Upper lobe of left lung (tissue), 6 donors: ENCODE measurements at regions not wholly inside any gene's neighbourhood (a gene's known extent, or its start where the extent isn't known, plus 50 kb on each side); places are given as distances from the start of the nearest gene placed in this dataset.

Experiments
- ATAC-seq, 2 donors: fragments of 200-7000 bp; cut with Tn5 transposase; one replicate each; pipeline ENCODE4 v1.9.1; 2022; ENCODE audit warnings: mild to moderate bottlenecking in 2 of 2, moderate library complexity in 2 of 2; ENCODE audit not compliant: low FRiP score in 2 of 2
- DNase-seq, 2 donors: peaks; one replicate each; pipeline ENCODE4 v3.0.0-alpha.2; 2019 to 2020
- H3K27ac ChIP-seq, 4 donors: fragments of 200-600 bp; sonication (generic); one replicate each; pipeline ENCODE4 v1.5.1; 2016 to 2019
- H3K27me3 ChIP-seq, 4 donors: fragments of 200-600 bp; sonication (generic); one replicate each; pipeline ENCODE4 v1.5.1; 2017 to 2019
- H3K36me3 ChIP-seq, 4 donors: fragments of 200-600 bp; sonication (generic); one replicate each; pipeline ENCODE4 v1.5.1; 2016 to 2019
- H3K4me1 ChIP-seq, 4 donors: fragments of 200-600 bp; sonication (generic); one replicate each; pipeline ENCODE4 v1.5.1; 2018 to 2019
- H3K4me3 ChIP-seq, 4 donors: fragments of 200-600 bp; sonication (generic); one replicate each; pipeline ENCODE4 v1.5.1; 2017 to 2019; ENCODE audit warnings: mild to moderate bottlenecking in 2 of 4, moderate library complexity in 1 of 4
- H3K9me3 ChIP-seq, 4 donors: fragments of 200-600 bp; sonication (generic); one replicate each; pipeline ENCODE4 v1.5.1; 2018 to 2019
- CTCF ChIP-seq, 6 experiments: fragments of 450-650 bp in 4 of 6; fragments of 200-600 bp in 2 of 6; sonication (generic) in 2 of 6; IDR thresholded peaks; one replicate each; pipeline ENCODE4 v1.5.1; 2016 to 2019; ENCODE audit warnings: antibody characterized with exemption in 6 of 6
- EP300 ChIP-seq, 4 donors: sonication (generic); formaldehyde crosslinking; IDR thresholded peaks; one replicate each; pipeline ENCODE4 v1.5.1; 2017; ENCODE audit warnings: antibody characterized with exemption in 4 of 4, control low read depth in 2 of 4
- POLR2A ChIP-seq, 4 donors: fragments of 450-650 bp; IDR thresholded peaks; one replicate each; pipeline ENCODE4 v1.5.1; 2016 to 2017; ENCODE audit warnings: antibody characterized with exemption in 4 of 4, mild to moderate bottlenecking in 2 of 4
- POLR2AphosphoS5 ChIP-seq, 2 donors: sonication (generic); formaldehyde crosslinking; IDR thresholded peaks; one replicate each; pipeline ENCODE4 v1.5.1; 2017; ENCODE audit warnings: antibody characterized with exemption in 2 of 2
- WGBS, 2 donors: methylation state at CpG; one replicate each; pipeline ENCODE4 v1.1.5; 2017 to 2018; 5-methylcytosine and 5-hydroxymethylcytosine counted together
- donor health status: DM: no; HTN: no; CAD: no; lungs with moderate emphysema.
- donor health status: DM: no; HTN: yes; CAD: no; lungs with severe emphysema.

- WGBS, 2 donors: 63 to 78% methylated on average over 3 of the region's 3 CpGs
- no peaks in the 10 kb centered on the region for H3K4me1 ChIP-seq
- ATAC-seq (no peak), DNase-seq (no peak)
- no peaks in the 10 kb centered on the region for H3K27me3 ChIP-seq
- no peaks in the 10 kb centered on the region for H3K9me3 ChIP-seq
- no peaks in the 10 kb centered on the region for H3K36me3 ChIP-seq
- TF ChIP-seq EP300 (IDR thresholded peaks at IDR 0.05) (no peak), POLR2AphosphoS5 (IDR thresholded peaks at IDR 0.05) (no peak), POLR2A (IDR thresholded peaks at IDR 0.05) (no peak), CTCF (IDR thresholded peaks at IDR 0.05) (no peak)
- H3K4me3 ChIP-seq: no peak overlapping the region
- H3K27ac ChIP-seq: no peak overlapping the region
Observed at GRCh38 chr13:107808389-107808788, 406.9 kb downstream of the LIG4 start.

- ATAC-seq (no peak), DNase-seq (no peak)
- H3K4me1 ChIP-seq: no peaks in the 10 kb centered on the region
- no peak overlapping the region for H3K27ac ChIP-seq
- 48 to 52% methylated on average over 3 of the region's 3 CpGs for WGBS, 2 donors
- H3K9me3 ChIP-seq: no peaks in the 10 kb centered on the region
- no peak overlapping the region for H3K4me3 ChIP-seq
- TF ChIP-seq POLR2AphosphoS5 (IDR thresholded peaks at IDR 0.05) (no peak), EP300 (IDR thresholded peaks at IDR 0.05) (no peak), CTCF (IDR thresholded peaks at IDR 0.05) (no peak), POLR2A (IDR thresholded peaks at IDR 0.05) (no peak)
- H3K27me3 ChIP-seq: no peaks in the 10 kb centered on the region
- no peaks in the 10 kb centered on the region for H3K36me3 ChIP-seq
Observed at GRCh38 chr13:107807306-107808073, 407.8 kb downstream of the LIG4 start.

GRCh38 chr13:107806726-107807125, 408.6 kb downstream of the LIG4 start:
- WGBS, 2 donors: 77 to 79% methylated on average over 2 of the region's 2 CpGs
- no peak for DNase-seq
- no peak overlapping the region for H3K27ac ChIP-seq

GRCh38 chr13:107803822-107804495, 411.4 kb downstream of the LIG4 start:
- Histone ChIP-seq H3K27me3 (no peaks in the 10 kb centered on the region), H3K27ac (no peak overlapping the region), H3K36me3 (no peaks in the 10 kb centered on the region), H3K9me3 (no peaks in the 10 kb centered on the region), H3K4me1 (no peaks in the 10 kb centered on the region), H3K4me3 (no peak overlapping the region)
- 78 to 81% methylated on average over 7 of the region's 7 CpGs for WGBS, 2 donors
- DNase-seq (no peak), ATAC-seq (no peak)
- TF ChIP-seq POLR2AphosphoS5 (IDR thresholded peaks at IDR 0.05): no peak
- TF ChIP-seq EP300 (IDR thresholded peaks at IDR 0.05): no peak
- TF ChIP-seq POLR2A (IDR thresholded peaks at IDR 0.05): no peak
- TF ChIP-seq CTCF (IDR thresholded peaks at IDR 0.05): no peak

More at GRCh38 chr13:107806726-107807125, 408.6 kb downstream of the LIG4 start:
- no peaks in the 10 kb centered on the region for H3K9me3 ChIP-seq
- no peaks in the 10 kb centered on the region for H3K36me3 ChIP-seq
- H3K27me3 ChIP-seq: no peaks in the 10 kb centered on the region
- H3K4me1 ChIP-seq: no peaks in the 10 kb centered on the region
- no peak for TF ChIP-seq EP300 (IDR thresholded peaks at IDR 0.05)
- TF ChIP-seq CTCF (IDR thresholded peaks at IDR 0.05): no peak
- no peak for TF ChIP-seq POLR2AphosphoS5 (IDR thresholded peaks at IDR 0.05)
- TF ChIP-seq POLR2A (IDR thresholded peaks at IDR 0.05): no peak
- H3K4me3 ChIP-seq: no peak overlapping the region
- ATAC-seq: no peak
